ENCODE measurements at regions not wholly inside any gene's neighbourhood (a gene's known extent, or its start where the extent isn't known, plus 50 kb on each side); places are given as distances from the start of the nearest gene placed in this dataset.

DNA sequence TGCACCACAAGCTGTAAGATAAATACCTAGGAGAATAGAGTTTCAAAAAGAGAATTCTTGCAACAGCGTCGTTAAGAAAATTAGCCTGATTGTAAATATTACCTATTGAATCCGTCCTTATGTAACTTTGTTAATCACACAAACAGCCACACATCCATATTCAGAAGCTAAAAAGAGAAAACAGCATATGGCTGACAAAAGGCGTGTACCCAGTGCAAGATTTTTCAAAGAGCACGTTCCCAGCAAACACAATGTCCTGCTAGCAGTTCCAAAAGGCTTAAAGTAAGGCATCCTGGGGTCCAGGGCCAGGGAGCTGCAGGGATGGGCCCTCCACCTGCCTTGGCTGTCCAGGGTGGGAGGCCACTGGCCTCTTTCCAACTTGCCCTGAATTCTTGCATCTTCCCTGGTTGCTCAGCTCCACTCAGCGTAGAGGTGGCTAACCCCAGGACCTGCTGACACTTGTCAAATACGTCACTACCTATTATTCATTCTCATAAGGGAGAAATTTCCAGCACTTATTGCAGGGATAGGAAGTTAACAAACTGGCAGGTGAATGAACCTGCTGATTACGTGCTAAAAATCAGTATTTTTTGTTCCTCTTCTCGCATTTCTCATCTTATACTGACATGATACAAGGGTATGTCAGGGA is 102.1 kb upstream of the NEDD4L start (continued):
- TF ChIP-seq CHD7 (IDR thresholded peaks at IDR 0.05; ENCODE audit: insufficient replicate concordance, low read length) = no peak
- TF ChIP-seq EP300 (IDR thresholded peaks at IDR 0.05; ENCODE audit: borderline replicate concordance in 1 of 2, low read depth in 2 of 2, low read length in 2 of 2) = no peak
- TF ChIP-seq, protein P1, sequence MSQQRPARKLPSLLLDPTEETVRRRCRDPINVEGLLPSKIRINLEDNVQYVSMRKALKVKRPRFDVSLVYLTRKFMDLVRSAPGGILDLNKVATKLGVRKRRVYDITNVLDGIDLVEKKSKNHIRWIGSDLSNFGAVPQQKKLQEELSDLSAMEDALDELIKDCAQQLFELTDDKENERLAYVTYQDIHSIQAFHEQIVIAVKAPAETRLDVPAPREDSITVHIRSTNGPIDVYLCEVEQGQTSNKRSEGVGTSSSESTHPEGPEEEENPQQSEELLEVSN (IDR thresholded peaks at IDR 0.05) = no peak
- TF ChIP-seq YY1 (IDR thresholded peaks at IDR 0.05; ENCODE audit: low read depth, low read length) = no peak
- TF ChIP-seq EGR1 (IDR thresholded peaks at IDR 0.05; ENCODE audit: borderline replicate concordance, low read depth, low read length) = no peak
- no peak for TF ChIP-seq ATF2 (IDR thresholded peaks at IDR 0.05; ENCODE audit: low read length)
- no peak for TF ChIP-seq CTBP2 (IDR thresholded peaks at IDR 0.05; ENCODE audit: borderline replicate concordance, insufficient read depth, insufficient read length, low read length)
- no peak for TF ChIP-seq TAF1 (IDR thresholded peaks at IDR 0.05; ENCODE audit: low read depth, low read length)
